IMR-90 (cell line): ENCODE measurements at regions not wholly inside any gene's neighbourhood (a gene's known extent, or its start where the extent isn't known, plus 50 kb on each side); places are given as distances from the start of the nearest gene placed in this dataset.

Experiments used
- ATAC-seq: fragments of 200-7000 bp; cut with Tn5 transposase; 2 replicates; pipeline ENCODE4 v1.9.1; 2020; ENCODE audit warnings: low read depth, mild to moderate bottlenecking, moderate library complexity
- BruUV-seq: library from RNA; stranded (reverse); fragments of 400-500 nt; replicated peaks from 2 replicates; lab custom pipeline; 2021; lab: Mats Ljungman, UMichigan
- CTCF ChIA-PET: fragments of 300-600 bp; formaldehyde crosslinking; extraction: SDS; loops from one replicate; lab custom pipeline; 2021; ENCODE audit warnings: antibody characterized with exemption; lab: Yijun Ruan, JAX
- POLR2A ChIA-PET: fragments of 300-600 bp; sonication (Branson Sonifier 250); formaldehyde crosslinking; loops from one replicate; lab custom pipeline; 2022; ENCODE audit warnings: antibody characterized with exemption; ENCODE audit not compliant: unreplicated experiment; lab: Charles Lee
- DNase-seq: peaks from one replicate; pipeline ENCODE4 v3.0.0; 2013
- H2AFZ ChIP-seq: replicated peaks from 2 replicates; pipeline ENCODE3; 2013; ENCODE audit warnings: low read length, mild to moderate bottlenecking; ENCODE audit not compliant: poor library complexity
- H2AK5ac ChIP-seq: 2 replicates; pipeline ENCODE4 v1.6.1; 2013; ENCODE audit warnings: low read depth, low read length, inconsistent platforms
- H2AK9ac ChIP-seq: replicated peaks from 2 replicates; pipeline ENCODE3; 2013; ENCODE audit warnings: mild to moderate bottlenecking, low read depth, low read length, moderate library complexity; ENCODE audit not compliant: poor library complexity
- H2BK120ac ChIP-seq: 2 replicates; pipeline ENCODE4 v1.6.1; 2013; ENCODE audit warnings: low read depth, low read length, inconsistent platforms
- H2BK15ac ChIP-seq: 3 replicates; pipeline ENCODE4 v1.6.1; 2013; ENCODE audit warnings: low read depth, low read length, inconsistent platforms
- H2BK20ac ChIP-seq: 2 replicates; pipeline ENCODE4 v1.6.1; 2013; ENCODE audit warnings: low read depth, mild to moderate bottlenecking, inconsistent platforms, low read length, moderate library complexity
- H2BK5ac ChIP-seq: 2 replicates; pipeline ENCODE4 v1.6.1; 2013; ENCODE audit warnings: mild to moderate bottlenecking, low read depth, low read length, inconsistent platforms; ENCODE audit not compliant: poor library complexity, severe bottlenecking
- H3K14ac ChIP-seq: replicated peaks from 2 replicates; pipeline ENCODE4 v1.6.1; 2013; ENCODE audit warnings: low read depth, low read length, inconsistent platforms
- H3K18ac ChIP-seq: 2 replicates; pipeline ENCODE4 v1.6.1; 2013; ENCODE audit warnings: low read depth, low read length, control low read depth
- H3K23ac ChIP-seq: 2 replicates; pipeline ENCODE4 v1.6.1; 2013; ENCODE audit warnings: low read depth, low read length, inconsistent platforms
- H3K27ac ChIP-seq: 2 replicates; pipeline ENCODE4 v1.5.1; 2013; ENCODE audit warnings: mild to moderate bottlenecking, control low read depth, low read length; ENCODE audit not compliant: insufficient read depth
- H3K27me3 ChIP-seq: 2 replicates; pipeline ENCODE4 v1.6.1; 2013; ENCODE audit warnings: low read length; ENCODE audit not compliant: control insufficient read depth, insufficient read depth
- H3K36me3 ChIP-seq: 2 replicates; pipeline ENCODE4 v1.6.1; 2013; ENCODE audit warnings: low read length, mixed read lengths; ENCODE audit not compliant: control insufficient read depth, insufficient read depth
- H3K4ac ChIP-seq: 2 replicates; pipeline ENCODE4 v1.6.1; 2013; ENCODE audit warnings: low read depth, low read length, inconsistent platforms
- H3K4me1 ChIP-seq: 2 replicates; pipeline ENCODE4 v1.6.1; 2013; ENCODE audit warnings: low read length, mixed read lengths; ENCODE audit not compliant: control insufficient read depth, insufficient read depth
- H3K4me2 ChIP-seq: 2 replicates; pipeline ENCODE4 v1.6.1; 2013; ENCODE audit warnings: low read depth, mild to moderate bottlenecking, control low read depth, low read length, moderate library complexity
- H3K4me3 ChIP-seq: 2 replicates; pipeline ENCODE4 v1.5.1; 2013; ENCODE audit warnings: low read depth, mild to moderate bottlenecking, control low read depth, low read length, moderate library complexity; ENCODE audit not compliant: insufficient read depth
- H3K56ac ChIP-seq: 2 replicates; pipeline ENCODE4 v1.6.1; 2013; ENCODE audit warnings: low read length, inconsistent platforms; ENCODE audit not compliant: insufficient read depth; ENCODE audit errors: extremely low read depth
- H3K79me1 ChIP-seq, 2 experiments: 2 replicates each; pipeline ENCODE4 v1.6.1; 2013; ENCODE audit warnings: low read length in 2 of 2, inconsistent platforms in 1 of 2, low read depth in 1 of 2
- H3K9ac ChIP-seq: 2 replicates; pipeline ENCODE4 v1.6.1; 2013; ENCODE audit warnings: low read depth, low read length, control low read depth
- H3K9me1 ChIP-seq: 2 replicates; pipeline ENCODE4 v1.6.1; 2013; ENCODE audit warnings: low read length, inconsistent platforms; ENCODE audit not compliant: insufficient read depth
- H3K9me3 ChIP-seq: 2 replicates; pipeline ENCODE4 v1.6.1; 2013; ENCODE audit warnings: low read length; ENCODE audit not compliant: control insufficient read depth, insufficient read depth
- H4K20me1 ChIP-seq: 2 replicates; pipeline ENCODE4 v1.6.1; 2013; ENCODE audit warnings: low read length, inconsistent platforms; ENCODE audit not compliant: insufficient read depth
- H4K5ac ChIP-seq: 2 replicates; pipeline ENCODE4 v1.6.1; 2013; ENCODE audit warnings: mild to moderate bottlenecking, low read depth, low read length, control low read depth
- H4K8ac ChIP-seq, 2 experiments: 2 replicates each; pipeline ENCODE4 v1.6.1; 2013; ENCODE audit warnings: low read depth in 2 of 2, low read length in 2 of 2, control low read depth in 1 of 2, inconsistent platforms in 1 of 2
- H4K91ac ChIP-seq: 2 replicates; pipeline ENCODE4 v1.6.1; 2013; ENCODE audit warnings: low read depth, low read length, inconsistent platforms; ENCODE audit not compliant: insufficient read depth
- BHLHE40 ChIP-seq: fragments of 150-350 bp; IDR thresholded peaks from 2 replicates; pipeline ENCODE4 v1.6.1; 2016; ENCODE audit warnings: mild to moderate bottlenecking, low read depth, low read length
- CEBPB ChIP-seq: IDR thresholded peaks from 2 replicates; pipeline ENCODE4 v1.6.1; 2012; ENCODE audit warnings: low read depth, low read length, improper control_type of control experiment
- CHD1 ChIP-seq: IDR thresholded peaks from 2 replicates; pipeline ENCODE4 v1.6.1; 2012; ENCODE audit warnings: low read depth, low read length, improper control_type of control experiment
- FOS ChIP-seq: fragments of 150-350 bp; IDR thresholded peaks from 2 replicates; pipeline ENCODE4 v1.6.1; 2016; ENCODE audit warnings: low read depth, low read length
- MAFK ChIP-seq: IDR thresholded peaks from 2 replicates; pipeline ENCODE4 v1.6.1; 2012; ENCODE audit warnings: low read depth, low read length, improper control_type of control experiment
- MAZ ChIP-seq: IDR thresholded peaks from 2 replicates; pipeline ENCODE4 v1.6.1; 2012; ENCODE audit warnings: low read depth, mild to moderate bottlenecking, low read length, improper control_type of control experiment, moderate library complexity, borderline replicate concordance
- MXI1 ChIP-seq: IDR thresholded peaks from 2 replicates; pipeline ENCODE4 v1.6.1; 2012; ENCODE audit warnings: low read depth, mild to moderate bottlenecking, low read length, moderate library complexity, borderline replicate concordance
- NFE2L2 ChIP-seq: fragments of 150-350 bp; IDR thresholded peaks from 2 replicates; pipeline ENCODE4 v1.6.1; 2016; ENCODE audit warnings: low read depth, mild to moderate bottlenecking, low read length
- POLR2A ChIP-seq: IDR thresholded peaks from 2 replicates; pipeline ENCODE4 v1.6.1; 2012; ENCODE audit warnings: mild to moderate bottlenecking, low read depth, low read length
- RAD21 ChIP-seq: IDR thresholded peaks from 2 replicates; pipeline ENCODE4 v1.6.1; 2012; ENCODE audit warnings: low read length, improper control_type of control experiment
- RCOR1 ChIP-seq: IDR thresholded peaks from 2 replicates; pipeline ENCODE4 v1.6.1; 2012; ENCODE audit warnings: mild to moderate bottlenecking, low read length, improper control_type of control experiment; ENCODE audit not compliant: insufficient replicate concordance
- RFX5 ChIP-seq: IDR thresholded peaks from 2 replicates; pipeline ENCODE4 v1.8.0; 2012; ENCODE audit warnings: low read depth, mild to moderate bottlenecking, low read length, moderate library complexity
- SMC3 ChIP-seq: fragments of 150-350 bp; IDR thresholded peaks from 2 replicates; pipeline ENCODE4 v1.6.1; 2016; ENCODE audit warnings: low read depth, mild to moderate bottlenecking, antibody characterized with exemption, low read length, moderate library complexity
- WGBS, 2 experiments: methylation state at CpG; one replicate each; pipeline versions ENCODE4 v1.1.5 to v1.1.7; 2013; ENCODE audit warnings: missing lambda C conversion rate in 2 of 2; ENCODE audit not compliant: insufficient read length in 1 of 2; ENCODE audit errors: extremely low coverage in 2 of 2; 5-methylcytosine and 5-hydroxymethylcytosine counted together
- dilution Hi-C: fragments of 300-500 bp; cut with HindIII; formaldehyde crosslinking; loops from one replicate; pipeline ENCODE4 v1.14.3; 2018; ENCODE audit warnings: low sequenced_read_pairs; ENCODE audit not compliant: unreplicated experiment
- in situ Hi-C: fragments of 300-500 bp; cut with MboI; formaldehyde crosslinking; loops from 3 replicates; pipeline ENCODE4 v1.14.3; 2019; ENCODE audit warnings: low sequenced_read_pairs, inconsistent platforms, mixed read lengths
- intact Hi-C: fragments of 100-400 bp; cut with micrococcal nuclease; formaldehyde crosslinking; loops from 2 replicates; pipeline ENCODE4 v1.10.0; 2022
- TF ChIP-seq, protein P1 (sequence below): fragments of 150-350 bp; IDR thresholded peaks from 2 replicates; pipeline ENCODE4 v1.6.1; 2016; ENCODE audit warnings: low read depth, mild to moderate bottlenecking, low read length, moderate library complexity, borderline replicate concordance
- TF ChIP-seq, protein P2 (sequence below): conservative IDR thresholded peaks from 2 replicates; pipeline ENCODE4 v1.5.1; 2012; ENCODE audit warnings: mild to moderate bottlenecking, low read depth, low read length, improper control_type of control experiment
- TF ChIP-seq, protein P3 (sequence below): fragments of 150-350 bp; IDR thresholded peaks from 2 replicates; pipeline ENCODE4 v1.6.1; 2017; ENCODE audit warnings: mild to moderate bottlenecking, antibody characterized with exemption, low read length, low read depth

DNA sequence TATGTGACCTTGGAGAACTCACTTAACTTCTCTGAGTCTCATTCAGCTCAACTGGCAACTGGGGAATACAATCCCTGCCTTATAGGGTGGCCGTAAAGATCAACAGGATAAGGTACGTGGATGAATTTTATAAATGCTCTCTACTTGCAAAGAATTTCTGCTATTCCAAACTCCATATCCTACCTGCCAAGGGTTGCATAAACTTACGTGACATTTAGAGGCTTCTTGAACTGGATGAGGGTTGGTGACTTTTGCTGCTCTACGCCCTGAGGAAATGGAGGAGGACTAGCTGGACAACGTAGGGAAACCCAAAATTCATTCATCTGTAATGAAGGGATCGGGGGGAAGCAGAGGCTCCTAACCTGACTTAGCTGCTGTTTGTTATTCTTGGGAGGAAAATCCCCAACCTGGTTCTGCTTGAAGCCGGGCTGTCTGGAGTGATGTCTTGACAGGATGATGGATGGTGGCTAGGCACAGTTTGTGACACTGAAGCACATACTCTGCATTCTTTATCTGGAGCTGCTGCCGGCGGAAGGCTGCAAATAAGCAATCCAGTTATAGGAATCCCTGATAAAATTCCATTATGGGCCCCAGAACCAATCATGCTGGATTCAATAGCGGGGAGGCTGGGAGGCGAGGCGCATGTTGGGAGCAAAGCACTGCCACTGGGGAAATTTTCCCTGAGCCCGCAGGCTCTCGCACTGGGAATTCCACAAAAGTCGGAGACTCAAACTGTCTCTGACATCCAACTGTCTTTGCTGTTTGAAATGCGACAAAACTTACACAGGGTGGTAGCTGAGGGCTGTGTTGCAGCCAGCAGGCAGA lies 94.7 kb upstream of the SDK2 start:
- H2AFZ ChIP-seq = no peak overlapping the region
- H4K20me1 ChIP-seq = no peaks in the 10 kb centered on the region
- H3K56ac ChIP-seq = no peak overlapping the region
- no peak overlapping the region for H2BK5ac ChIP-seq
- ATAC-seq (no peak), DNase-seq (no peak)
- no peaks in the 10 kb centered on the region for H3K27me3 ChIP-seq
- H4K8ac ChIP-seq = no peak overlapping the region
- no peak overlapping the region for H2AK5ac ChIP-seq
- 6% methylated on average over 3 of the region's 16 CpGs; no CpG with 5 or more reads in 1 of the 2 experiments for WGBS, 2 experiments
- H2BK15ac ChIP-seq = no peak overlapping the region
- no peak overlapping the region for H3K4me3 ChIP-seq
- H4K5ac ChIP-seq = no peak overlapping the region
- H3K79me1 ChIP-seq = no peaks in the 10 kb centered on the region
- H3K9ac ChIP-seq = no peak overlapping the region
- no peak overlapping the region for H3K4ac ChIP-seq
- in situ Hi-C loops = no loop called here
- no TSS peak for BruUV-seq
- dilution Hi-C loops = no loop called here
- no peak overlapping the region for H2BK120ac ChIP-seq
- H2BK20ac ChIP-seq = no peak overlapping the region
- no peak overlapping the region for H4K91ac ChIP-seq
- TF ChIP-seq RAD21 (no peak), FOS (no peak), BHLHE40 (no peak), SMC3 (no peak), NFE2L2 (no peak), CEBPB (no peak), MAZ (no peak), MAFK (no peak), RCOR1 (no peak), MXI1 (no peak), POLR2A (no peak), CHD1 (no peak), RFX5 (no peak)
- TF ChIP-seq, protein P1, sequence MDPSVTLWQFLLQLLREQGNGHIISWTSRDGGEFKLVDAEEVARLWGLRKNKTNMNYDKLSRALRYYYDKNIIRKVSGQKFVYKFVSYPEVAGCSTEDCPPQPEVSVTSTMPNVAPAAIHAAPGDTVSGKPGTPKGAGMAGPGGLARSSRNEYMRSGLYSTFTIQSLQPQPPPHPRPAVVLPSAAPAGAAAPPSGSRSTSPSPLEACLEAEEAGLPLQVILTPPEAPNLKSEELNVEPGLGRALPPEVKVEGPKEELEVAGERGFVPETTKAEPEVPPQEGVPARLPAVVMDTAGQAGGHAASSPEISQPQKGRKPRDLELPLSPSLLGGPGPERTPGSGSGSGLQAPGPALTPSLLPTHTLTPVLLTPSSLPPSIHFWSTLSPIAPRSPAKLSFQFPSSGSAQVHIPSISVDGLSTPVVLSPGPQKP = no peak
- TF ChIP-seq, protein P2, sequence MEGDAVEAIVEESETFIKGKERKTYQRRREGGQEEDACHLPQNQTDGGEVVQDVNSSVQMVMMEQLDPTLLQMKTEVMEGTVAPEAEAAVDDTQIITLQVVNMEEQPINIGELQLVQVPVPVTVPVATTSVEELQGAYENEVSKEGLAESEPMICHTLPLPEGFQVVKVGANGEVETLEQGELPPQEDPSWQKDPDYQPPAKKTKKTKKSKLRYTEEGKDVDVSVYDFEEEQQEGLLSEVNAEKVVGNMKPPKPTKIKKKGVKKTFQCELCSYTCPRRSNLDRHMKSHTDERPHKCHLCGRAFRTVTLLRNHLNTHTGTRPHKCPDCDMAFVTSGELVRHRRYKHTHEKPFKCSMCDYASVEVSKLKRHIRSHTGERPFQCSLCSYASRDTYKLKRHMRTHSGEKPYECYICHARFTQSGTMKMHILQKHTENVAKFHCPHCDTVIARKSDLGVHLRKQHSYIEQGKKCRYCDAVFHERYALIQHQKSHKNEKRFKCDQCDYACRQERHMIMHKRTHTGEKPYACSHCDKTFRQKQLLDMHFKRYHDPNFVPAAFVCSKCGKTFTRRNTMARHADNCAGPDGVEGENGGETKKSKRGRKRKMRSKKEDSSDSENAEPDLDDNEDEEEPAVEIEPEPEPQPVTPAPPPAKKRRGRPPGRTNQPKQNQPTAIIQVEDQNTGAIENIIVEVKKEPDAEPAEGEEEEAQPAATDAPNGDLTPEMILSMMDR = no peak
- TF ChIP-seq, protein P3, sequence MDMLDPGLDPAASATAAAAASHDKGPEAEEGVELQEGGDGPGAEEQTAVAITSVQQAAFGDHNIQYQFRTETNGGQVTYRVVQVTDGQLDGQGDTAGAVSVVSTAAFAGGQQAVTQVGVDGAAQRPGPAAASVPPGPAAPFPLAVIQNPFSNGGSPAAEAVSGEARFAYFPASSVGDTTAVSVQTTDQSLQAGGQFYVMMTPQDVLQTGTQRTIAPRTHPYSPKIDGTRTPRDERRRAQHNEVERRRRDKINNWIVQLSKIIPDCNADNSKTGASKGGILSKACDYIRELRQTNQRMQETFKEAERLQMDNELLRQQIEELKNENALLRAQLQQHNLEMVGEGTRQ = no peak
- peaks cover 29% of the 10 kb centered on the region for H3K9me3 ChIP-seq
- no peak overlapping the region for H3K14ac ChIP-seq
- POLR2A ChIA-PET = no interaction called here
- no peaks in the 10 kb centered on the region for H3K4me1 ChIP-seq
- CTCF ChIA-PET = no interaction called here
- no peak overlapping the region for H3K4me2 ChIP-seq
- no peak overlapping the region for H3K18ac ChIP-seq
- no peak overlapping the region for H3K23ac ChIP-seq
- no peaks in the 10 kb centered on the region for H3K36me3 ChIP-seq
- intact Hi-C loops = no loop called here
- no peaks in the 10 kb centered on the region for H3K9me1 ChIP-seq
- no peak overlapping the region for H3K27ac ChIP-seq
- no peak overlapping the region for H2AK9ac ChIP-seq
